ENCODE measurements at regions not wholly inside any gene's neighbourhood (a gene's known extent, or its start where the extent isn't known, plus 50 kb on each side); places are given as distances from the start of the nearest gene placed in this dataset.

GRCh38 chrX:130974323-130974722, 71.3 kb upstream of the ENOX2 start:
- TF ChIP-seq POLR2A (IDR thresholded peaks at IDR 0.05; ENCODE audit: low read length), result no peak
- no peak for DNase-seq

DNA sequence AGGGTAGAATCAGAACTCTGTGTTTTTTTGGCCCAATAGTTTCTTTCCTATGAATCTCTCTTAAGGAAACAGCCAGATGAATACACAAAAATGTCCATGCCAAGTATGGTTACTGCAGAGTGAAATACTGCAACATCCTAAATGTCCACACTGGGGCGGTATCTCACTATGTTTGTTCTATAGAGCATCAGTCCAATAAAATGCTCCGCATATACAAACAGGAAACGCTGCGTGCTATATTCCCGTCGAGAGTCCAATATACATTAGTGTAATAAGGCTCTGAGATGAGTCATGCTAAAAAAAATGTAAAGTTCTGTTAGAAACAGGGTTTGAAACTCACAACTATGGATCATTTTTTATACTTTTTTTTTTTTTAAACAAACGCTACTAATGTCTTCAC, 72.9 kb upstream of the ENOX2 start:
- no peak for TF ChIP-seq POLR2A (IDR thresholded peaks at IDR 0.05; ENCODE audit: low read length)
- TF ChIP-seq GATA1 (IDR thresholded peaks at IDR 0.05; ENCODE audit: low read depth, low read length), result no peak
- peak; percentile 26 to 53 for DNase-seq

DNA sequence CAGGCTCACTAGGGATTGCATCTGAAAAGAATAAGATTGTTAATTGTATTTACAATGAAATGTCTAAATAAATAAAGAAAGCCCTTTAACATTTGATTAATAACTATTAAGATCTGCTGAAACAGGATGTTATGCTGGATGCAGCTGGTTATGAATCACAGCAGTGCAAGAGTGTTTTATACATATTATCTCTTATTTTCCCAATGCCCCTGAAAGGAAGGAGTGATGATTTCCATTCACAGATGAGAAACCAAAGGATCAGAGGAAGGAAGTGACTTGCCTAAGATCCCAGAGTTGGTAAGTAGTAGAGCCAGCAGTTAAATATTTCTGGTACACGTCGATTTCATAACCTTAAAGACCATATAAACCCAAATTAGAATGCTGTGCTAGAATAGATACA, 76.3 kb upstream of the ARHGAP36 start:
- DNase-seq, result no peak
- TF ChIP-seq GATA1 (IDR thresholded peaks at IDR 0.05; ENCODE audit: low read depth, low read length) (no peak), POLR2A (IDR thresholded peaks at IDR 0.05; ENCODE audit: low read length) (no peak)

GRCh38 chrX:130984782-130985181, 73.4 kb upstream of the ARHGAP36 start:
- no peak for DNase-seq
- no peak for TF ChIP-seq POLR2A (IDR thresholded peaks at IDR 0.05; ENCODE audit: low read length)
- no peak for TF ChIP-seq GATA1 (IDR thresholded peaks at IDR 0.05; ENCODE audit: low read depth, low read length)

DNA sequence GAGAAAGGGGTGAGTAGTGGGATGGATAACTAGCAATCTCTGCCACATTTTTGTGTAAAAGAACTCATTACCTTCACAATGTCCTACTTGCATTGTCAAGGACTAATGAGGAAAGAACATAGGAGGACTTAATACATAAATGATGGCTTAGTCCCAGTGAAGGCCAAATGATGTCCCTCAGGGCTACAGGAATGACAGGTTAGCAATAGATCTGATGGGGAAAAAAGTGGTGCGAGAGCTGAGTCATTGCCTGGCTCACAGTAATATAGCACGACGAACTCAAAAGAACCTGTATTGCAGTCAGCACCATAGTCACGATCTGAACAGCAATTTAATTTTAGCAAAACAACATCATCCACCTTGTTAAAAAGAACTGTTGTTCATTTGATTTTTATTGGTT, 70.9 kb upstream of the ARHGAP36 start:
- DNase-seq, result no peak
- no peak for TF ChIP-seq GATA1 (IDR thresholded peaks at IDR 0.05; ENCODE audit: low read depth, low read length)
- TF ChIP-seq POLR2A (IDR thresholded peaks at IDR 0.05; ENCODE audit: low read length), result no peak

DNA sequence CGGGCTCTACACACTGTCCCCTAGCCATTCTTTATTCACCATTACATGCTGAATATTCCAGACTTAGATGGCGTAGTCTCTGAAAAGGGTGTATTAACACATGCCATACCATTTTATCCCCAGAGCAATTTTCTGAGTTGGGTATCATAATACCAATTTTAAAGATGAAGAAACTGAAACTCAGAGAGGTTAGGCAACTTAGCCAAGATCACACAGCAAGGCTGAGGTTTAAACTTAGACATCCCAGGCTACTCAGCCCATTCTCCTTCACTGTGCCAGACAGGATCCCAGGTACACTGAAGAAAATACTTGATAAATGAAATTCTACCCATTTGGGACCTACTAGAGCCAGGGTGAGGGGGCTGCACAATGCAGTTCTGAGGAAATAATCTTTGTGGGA, 67.4 kb upstream of the ARHGAP36 start:
- TF ChIP-seq GATA1 (IDR thresholded peaks at IDR 0.05; ENCODE audit: low read depth, low read length), result no peak
- no peak for TF ChIP-seq POLR2A (IDR thresholded peaks at IDR 0.05; ENCODE audit: low read length)
- no peak for DNase-seq

DNA sequence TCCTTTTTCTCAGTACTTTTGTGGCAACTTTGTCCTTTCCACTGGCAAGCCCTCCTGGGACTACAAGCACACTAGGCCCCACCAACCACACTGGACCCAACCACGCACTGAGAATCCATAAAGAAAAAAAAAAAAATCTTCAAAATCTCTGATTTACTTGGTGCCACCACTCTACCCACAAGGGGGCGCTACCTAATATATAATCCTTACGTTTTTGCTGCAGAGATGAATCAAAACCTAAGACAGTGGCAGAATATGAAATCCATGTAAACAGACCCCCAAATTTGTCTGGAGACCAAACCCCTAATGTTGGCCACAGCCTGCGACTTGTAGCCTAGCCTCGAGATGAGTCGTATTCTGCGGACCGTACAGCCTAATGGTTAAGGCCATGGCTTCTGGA, 63.5 kb upstream of the ARHGAP36 start:
- no peak for TF ChIP-seq POLR2A (IDR thresholded peaks at IDR 0.05; ENCODE audit: low read length)
- DNase-seq, result peak; percentile 4 to 47

- TF ChIP-seq POLR2A (IDR thresholded peaks at IDR 0.05; ENCODE audit: low read length), result no peak
- TF ChIP-seq GATA1 (IDR thresholded peaks at IDR 0.05; ENCODE audit: low read depth, low read length), result no peak
These were observed 62.7 kb upstream of the ARHGAP36 start for GRCh38 chrX:130995439-130995838.

GRCh38 chrX:130997314-130997713, 60.8 kb upstream of the ARHGAP36 start:
- TF ChIP-seq POLR2A (IDR thresholded peaks at IDR 0.05; ENCODE audit: low read length), result no peak
- no peak for TF ChIP-seq GATA1 (IDR thresholded peaks at IDR 0.05; ENCODE audit: low read depth, low read length)
- DNase-seq, result no peak

More at GRCh38 chrX:130995439-130995838, 62.7 kb upstream of the ARHGAP36 start:
- no peak for DNase-seq

- no peak for TF ChIP-seq POLR2A (IDR thresholded peaks at IDR 0.05; ENCODE audit: low read length)
- TF ChIP-seq GATA1 (IDR thresholded peaks at IDR 0.05; ENCODE audit: low read depth, low read length), result no peak
- DNase-seq, result no peak
These were observed 58.8 kb upstream of the ARHGAP36 start for GRCh38 chrX:130999360-130999759.

All from erythroblast (primary cell).